ENCODE measurements at regions not wholly inside any gene's neighbourhood (a gene's known extent, or its start where the extent isn't known, plus 50 kb on each side); places are given as distances from the start of the nearest gene placed in this dataset.

- intact Hi-C loops (cut with micrococcal nuclease) = no loop called here
- no peak overlapping the region for H3K4me3 ChIP-seq (ENCODE audit: low read length)
- peaks cover 0 to 7% (median 4%) of the 10 kb centered on the region in 11 donors for H3K9me3 Mint-ChIP-seq
- no peaks in the 10 kb centered on the region for H3K4me1 ChIP-seq (ENCODE audit: control insufficient read depth in 2 of 2, insufficient read depth in 2 of 2, low read length in 2 of 2)
- no peak for DNase-seq
- H3K27ac Mint-ChIP-seq = no peak overlapping the region
- no peak overlapping the region for H3K4me3 Mint-ChIP-seq
- H3K9me3 ChIP-seq (ENCODE audit: control insufficient read depth in 2 of 3, low read length in 3 of 3) = peaks cover 0 to 6% (median 0%) of the 10 kb centered on the region in 3 experiments
- H3K36me3 Mint-ChIP-seq = peaks cover 0 to 6% (median 2%) of the 10 kb centered on the region in 5 donors
- ChIA-PET CTCF (no interaction called here), POLR2A (no interaction called here)
- peaks cover 10 to 24% (median 15%) of the 10 kb centered on the region in 5 donors for H3K27me3 Mint-ChIP-seq
- peaks cover 0 to 12% (median 0%) of the 10 kb centered on the region in 7 donors for H3K4me1 Mint-ChIP-seq
- no peak overlapping the region for H3K27ac ChIP-seq (ENCODE audit: low read depth, low read length)
- H3K36me3 ChIP-seq (ENCODE audit: control insufficient read depth in 2 of 3, insufficient read depth in 3 of 3, low read length in 3 of 3) = no peaks in the 10 kb centered on the region
- no peak for ATAC-seq
- no peaks in the 10 kb centered on the region for H3K27me3 ChIP-seq (ENCODE audit: control insufficient read depth in 2 of 2, insufficient read depth in 2 of 2, low read length in 2 of 2)
These were observed 96.8 kb downstream of the TENT5C start for GRCh38 chr1:117702654-117703053.

- peaks cover 14 to 35% (median 16%) of the 10 kb centered on the region in 5 donors for H3K27me3 Mint-ChIP-seq
- peaks cover 0 to 6% (median 0%) of the 10 kb centered on the region in 3 experiments for H3K9me3 ChIP-seq (ENCODE audit: control insufficient read depth in 2 of 3, low read length in 3 of 3)
- H3K27me3 ChIP-seq (ENCODE audit: control insufficient read depth in 2 of 2, insufficient read depth in 2 of 2, low read length in 2 of 2) = no peaks in the 10 kb centered on the region
- peaks cover 0 to 7% (median 4%) of the 10 kb centered on the region in 11 donors for H3K9me3 Mint-ChIP-seq
- ChIA-PET CTCF (no interaction called here), POLR2A (no interaction called here)
- no peaks in the 10 kb centered on the region for H3K36me3 ChIP-seq (ENCODE audit: control insufficient read depth in 2 of 3, insufficient read depth in 3 of 3, low read length in 3 of 3)
- H3K27ac ChIP-seq (ENCODE audit: low read depth, low read length) = no peak overlapping the region
- no peak for ATAC-seq
- H3K36me3 Mint-ChIP-seq = peaks cover 0 to 6% (median 0%) of the 10 kb centered on the region in 5 donors
- intact Hi-C loops (cut with micrococcal nuclease) = no loop called here
- DNase-seq = no peak
- H3K4me1 ChIP-seq (ENCODE audit: control insufficient read depth in 2 of 2, insufficient read depth in 2 of 2, low read length in 2 of 2) = no peaks in the 10 kb centered on the region
- peaks cover 0 to 3% (median 0%) of the 10 kb centered on the region in 7 donors for H3K4me1 Mint-ChIP-seq
- H3K4me3 ChIP-seq (ENCODE audit: low read length) = no peak overlapping the region
- H3K27ac Mint-ChIP-seq = no peak overlapping the region
- H3K4me3 Mint-ChIP-seq = no peak overlapping the region
These were observed 101.5 kb downstream of the TENT5C start for GRCh38 chr1:117707371-117707770.

- Histone ChIP-seq H3K9me3 (ENCODE audit: control insufficient read depth in 2 of 3, low read length in 3 of 3) (peaks cover 0 to 3% (median 0%) of the 10 kb centered on the region in 3 experiments), H3K27me3 (ENCODE audit: control insufficient read depth in 2 of 2, insufficient read depth in 2 of 2, low read length in 2 of 2) (no peaks in the 10 kb centered on the region), H3K36me3 (ENCODE audit: control insufficient read depth in 2 of 3, insufficient read depth in 3 of 3, low read length in 3 of 3) (no peaks in the 10 kb centered on the region), H3K27ac (ENCODE audit: low read depth, low read length) (no peak overlapping the region), H3K4me3 (ENCODE audit: low read length) (no peak overlapping the region), H3K4me1 (ENCODE audit: control insufficient read depth in 2 of 2, insufficient read depth in 2 of 2, low read length in 2 of 2) (no peaks in the 10 kb centered on the region)
- no peaks in the 10 kb centered on the region for H3K4me1 Mint-ChIP-seq
- H3K27me3 Mint-ChIP-seq = peaks cover 11 to 35% (median 21%) of the 10 kb centered on the region in 5 donors
- DNase-seq = no peak
- ChIA-PET POLR2A (no interaction called here), CTCF (no interaction called here)
- ATAC-seq = no peak
- H3K4me3 Mint-ChIP-seq = no peak overlapping the region
- peaks cover 0 to 7% (median 4%) of the 10 kb centered on the region in 11 donors for H3K9me3 Mint-ChIP-seq
- intact Hi-C loops (cut with micrococcal nuclease) = no loop called here
- peaks cover 0 to 6% (median 0%) of the 10 kb centered on the region in 5 donors for H3K36me3 Mint-ChIP-seq
- no peak overlapping the region for H3K27ac Mint-ChIP-seq
These were observed 102.7 kb downstream of the TENT5C start for GRCh38 chr1:117708323-117709248.

- ChIA-PET POLR2A (no interaction called here), CTCF (no interaction called here)
- no peak overlapping the region for H3K27ac Mint-ChIP-seq
- H3K4me3 Mint-ChIP-seq = no peak overlapping the region
- intact Hi-C loops (cut with micrococcal nuclease) = no loop called here
- DNase-seq (no peak), ATAC-seq (no peak)
- no peaks in the 10 kb centered on the region for H3K4me1 Mint-ChIP-seq
- Histone ChIP-seq H3K27me3 (ENCODE audit: control insufficient read depth in 2 of 2, insufficient read depth in 2 of 2, low read length in 2 of 2) (no peaks in the 10 kb centered on the region), H3K4me3 (ENCODE audit: low read length) (no peak overlapping the region), H3K36me3 (ENCODE audit: control insufficient read depth in 2 of 3, insufficient read depth in 3 of 3, low read length in 3 of 3) (no peaks in the 10 kb centered on the region), H3K27ac (ENCODE audit: low read depth, low read length) (no peak overlapping the region), H3K9me3 (ENCODE audit: control insufficient read depth in 2 of 3, low read length in 3 of 3) (no peaks in the 10 kb centered on the region), H3K4me1 (ENCODE audit: control insufficient read depth in 2 of 2, insufficient read depth in 2 of 2, low read length in 2 of 2) (no peaks in the 10 kb centered on the region)
- peaks cover 0 to 6% (median 0%) of the 10 kb centered on the region in 5 donors for H3K36me3 Mint-ChIP-seq
- peaks cover 11 to 35% (median 26%) of the 10 kb centered on the region in 5 donors for H3K27me3 Mint-ChIP-seq
- H3K9me3 Mint-ChIP-seq = peaks cover 0 to 7% (median 3%) of the 10 kb centered on the region in 11 donors
These were observed 103.4 kb downstream of the TENT5C start for GRCh38 chr1:117709249-117709691.

- CTCF ChIA-PET = interaction anchor here (1.2 to 1.5 kb wide), 2 partner anchors 44 to 49 kb away, joined by 3 to 4 read pairs; no protein-coding TSS in a partner anchor
- no peak for DNase-seq
- no peak overlapping the region for H3K27ac Mint-ChIP-seq
These were observed 104.9 kb downstream of the TENT5C start for GRCh38 chr1:117710710-117711109.

GRCh38 chr1:117712621-117713020 lies 106.8 kb downstream of the TENT5C start:
- CTCF ChIA-PET = no interaction called here
- H3K4me1 Mint-ChIP-seq = no peaks in the 10 kb centered on the region
- Histone ChIP-seq H3K27ac (ENCODE audit: low read depth, low read length) (no peak overlapping the region), H3K4me3 (ENCODE audit: low read length) (no peak overlapping the region), H3K36me3 (ENCODE audit: control insufficient read depth in 2 of 3, insufficient read depth in 3 of 3, low read length in 3 of 3) (no peaks in the 10 kb centered on the region), H3K27me3 (ENCODE audit: control insufficient read depth in 2 of 2, insufficient read depth in 2 of 2, low read length in 2 of 2) (no peaks in the 10 kb centered on the region), H3K4me1 (ENCODE audit: control insufficient read depth in 2 of 2, insufficient read depth in 2 of 2, low read length in 2 of 2) (no peaks in the 10 kb centered on the region), H3K9me3 (ENCODE audit: control insufficient read depth in 2 of 3, low read length in 3 of 3) (no peaks in the 10 kb centered on the region)
- H3K27ac Mint-ChIP-seq = no peak overlapping the region
- no peak overlapping the region for H3K4me3 Mint-ChIP-seq
- intact Hi-C loops (cut with micrococcal nuclease) = loop anchor here in 1 of 2 donors (5.0 kb wide), 1 partner anchor 40 kb away; no protein-coding TSS in a partner anchor
- POLR2A ChIA-PET = interaction anchor here (0.9 kb wide), 1 partner anchor 9 kb away, joined by 3 read pairs; no protein-coding TSS in a partner anchor
- H3K36me3 Mint-ChIP-seq = peaks cover 0 to 10% (median 4%) of the 10 kb centered on the region in 5 donors
- H3K27me3 Mint-ChIP-seq = peaks cover 4 to 27% (median 22%) of the 10 kb centered on the region in 5 donors
- DNase-seq (no peak), ATAC-seq (no peak)
- peaks cover 3 to 31% (median 9%) of the 10 kb centered on the region in 11 donors for H3K9me3 Mint-ChIP-seq

More at GRCh38 chr1:117710710-117711109, 104.9 kb downstream of the TENT5C start:
- intact Hi-C loops (cut with micrococcal nuclease) = loop anchor here in 1 of 2 donors (5.0 kb wide), 1 partner anchor 42 kb away; no protein-coding TSS in a partner anchor
- Histone ChIP-seq H3K4me1 (ENCODE audit: control insufficient read depth in 2 of 2, insufficient read depth in 2 of 2, low read length in 2 of 2) (no peaks in the 10 kb centered on the region), H3K4me3 (ENCODE audit: low read length) (no peak overlapping the region), H3K27ac (ENCODE audit: low read depth, low read length) (no peak overlapping the region), H3K36me3 (ENCODE audit: control insufficient read depth in 2 of 3, insufficient read depth in 3 of 3, low read length in 3 of 3) (no peaks in the 10 kb centered on the region), H3K27me3 (ENCODE audit: control insufficient read depth in 2 of 2, insufficient read depth in 2 of 2, low read length in 2 of 2) (no peaks in the 10 kb centered on the region), H3K9me3 (ENCODE audit: control insufficient read depth in 2 of 3, low read length in 3 of 3) (no peaks in the 10 kb centered on the region)
- no peaks in the 10 kb centered on the region for H3K4me1 Mint-ChIP-seq
- no peak overlapping the region for H3K4me3 Mint-ChIP-seq
- H3K36me3 Mint-ChIP-seq = peaks cover 0 to 7% (median 4%) of the 10 kb centered on the region in 5 donors
- peaks cover 11 to 35% (median 26%) of the 10 kb centered on the region in 5 donors for H3K27me3 Mint-ChIP-seq
- H3K9me3 Mint-ChIP-seq = peaks cover 0 to 13% (median 6%) of the 10 kb centered on the region in 11 donors
- ATAC-seq = no peak
- POLR2A ChIA-PET = no interaction called here

All from naive thymus-derived CD4-positive, alpha-beta T cell (primary cell).